Activated T-helper 2 cell treated with anti-CD3 and anti-CD28 coated beads, Interferon-gamma antibody, Interleukin-2, Interleukin-4, amounts not matched to agents 10 μg/mL and 5 μg/mL and 100 μg/mL, durations not matched to agents 14 hours and 24 hours and 36 hours (primary cell): ENCODE measurements at regions not wholly inside any gene's neighbourhood (a gene's known extent, or its start where the extent isn't known, plus 50 kb on each side); places are given as distances from the start of the nearest gene placed in this dataset.

Experiments used
- DNase-seq: peaks from one replicate; pipeline ENCODE4 v3.0.0; 2021; ENCODE audit warnings: low spot score
- H3K27ac Mint-ChIP-seq: one replicate; pipeline ENCODE4 v1.8.0; 2021; ENCODE audit warnings: mixed read lengths
- H3K27me3 Mint-ChIP-seq: one replicate; pipeline ENCODE4 v1.8.0; 2021; ENCODE audit warnings: low read depth, mixed read lengths
- H3K36me3 Mint-ChIP-seq: one replicate; pipeline ENCODE4 v1.8.0; 2021; ENCODE audit warnings: low read depth, mixed read lengths
- H3K4me1 Mint-ChIP-seq: one replicate; pipeline ENCODE4 v1.8.0; 2021; ENCODE audit warnings: low read depth, mixed read lengths
- H3K4me3 Mint-ChIP-seq: one replicate; pipeline ENCODE4 v1.8.0; 2021; ENCODE audit warnings: low read depth, mild to moderate bottlenecking, moderate library complexity, mixed read lengths
- H3K9me3 Mint-ChIP-seq: one replicate; pipeline ENCODE4 v1.8.0; 2021; ENCODE audit warnings: mixed read lengths
- intact Hi-C: fragments of 100-400 bp; cut with micrococcal nuclease; formaldehyde crosslinking; loops from one replicate; pipeline ENCODE4 v1.15.1; 2023

DNA sequence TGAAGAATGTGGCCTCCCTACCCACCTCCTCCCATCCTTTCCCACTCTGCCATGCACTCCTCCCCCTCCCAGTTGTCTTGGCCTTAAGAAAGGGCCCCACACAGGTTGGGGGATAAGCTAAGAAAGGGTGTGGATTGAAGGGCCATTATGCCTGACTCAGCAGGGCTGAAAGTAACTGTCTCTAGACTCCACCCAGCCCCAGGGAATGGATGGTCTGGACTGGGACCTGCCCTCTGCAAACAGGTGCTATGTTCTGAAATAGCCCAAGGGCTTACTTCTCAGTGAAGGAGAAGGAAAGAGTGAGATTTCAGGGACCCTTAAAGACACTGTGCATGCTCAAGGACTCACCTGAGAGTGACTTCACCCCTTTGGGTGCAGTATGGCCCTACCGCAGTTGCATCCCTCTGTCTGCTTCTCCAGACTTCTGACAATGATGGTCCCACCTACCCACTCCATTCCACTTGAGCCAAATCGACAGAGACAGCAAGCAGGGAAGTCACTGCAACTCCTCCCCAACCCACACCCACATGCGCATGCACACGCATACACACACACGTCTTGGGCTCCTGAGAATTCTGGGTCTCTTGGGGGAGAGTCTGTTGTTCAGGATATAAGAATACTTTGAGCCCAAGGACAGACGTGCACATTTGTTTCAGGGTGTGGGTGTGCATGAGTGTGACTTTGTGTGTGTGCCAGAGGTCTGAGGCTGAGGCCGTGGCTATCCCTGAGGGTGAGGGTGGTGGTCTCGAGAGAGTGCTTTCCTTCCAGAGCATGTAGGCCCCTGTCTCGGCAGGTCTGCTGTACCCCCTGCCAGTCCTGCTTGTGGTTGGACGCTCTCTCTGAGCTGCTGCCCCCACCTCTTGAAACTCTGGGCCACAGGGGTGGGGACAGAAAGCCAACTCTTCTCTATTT, 231.9 kb downstream of the PTPRU start:
- Mint-ChIP-seq H3K4me3 (no peak overlapping the region), H3K27me3 (peaks cover 4% of the 10 kb centered on the region), H3K36me3 (no peaks in the 10 kb centered on the region), H3K4me1 (no peaks in the 10 kb centered on the region), H3K27ac (no peak overlapping the region), H3K9me3 (no peaks in the 10 kb centered on the region)
- no peak for DNase-seq
- intact Hi-C loops = no loop called here

DNA sequence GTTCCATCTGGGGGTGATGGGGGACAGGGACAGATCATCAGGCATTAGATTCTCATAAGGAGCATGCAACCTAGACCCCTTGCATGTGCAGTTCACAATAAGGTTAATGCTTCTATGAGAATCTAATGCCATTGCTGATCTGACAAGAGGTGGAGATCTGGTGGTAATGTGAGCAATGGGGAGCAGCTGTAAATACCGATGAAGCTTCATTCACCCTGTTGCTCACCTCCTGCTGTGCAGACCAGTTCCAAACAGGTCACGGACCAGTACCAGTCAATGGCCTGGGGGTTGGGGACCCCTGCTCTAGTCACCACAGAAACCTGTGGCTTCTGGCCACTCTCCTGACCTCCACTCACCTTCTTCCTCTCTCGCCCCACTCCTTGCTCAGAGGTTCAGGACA, 229.9 kb downstream of the PTPRU start:
- DNase-seq = no peak
- Mint-ChIP-seq H3K4me3 (no peak overlapping the region), H3K27me3 (peaks cover 2% of the 10 kb centered on the region), H3K27ac (no peak overlapping the region), H3K4me1 (no peaks in the 10 kb centered on the region), H3K9me3 (no peaks in the 10 kb centered on the region), H3K36me3 (no peaks in the 10 kb centered on the region)
- intact Hi-C loops = no loop called here

DNA sequence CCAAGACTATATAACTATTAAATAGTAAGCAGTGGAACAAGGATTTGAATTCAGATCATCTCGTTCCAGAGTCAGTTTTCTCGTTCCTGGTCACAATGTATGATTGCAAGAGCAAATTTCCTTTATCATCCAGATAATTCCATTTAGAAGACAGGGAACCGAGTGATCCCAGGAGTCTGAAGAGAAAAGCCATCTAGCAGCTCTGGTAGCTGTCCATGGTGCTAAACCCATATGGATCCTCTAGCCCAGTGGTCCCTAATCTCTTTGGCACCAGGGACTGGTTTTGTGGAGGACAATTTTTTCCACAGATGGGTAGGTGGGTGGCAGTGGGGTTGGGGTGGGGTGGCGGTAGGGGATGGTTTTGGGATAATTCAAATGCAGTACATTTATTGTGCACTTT, 229.4 kb downstream of the PTPRU start:
- Mint-ChIP-seq H3K27ac (no peak overlapping the region), H3K4me3 (no peak overlapping the region), H3K9me3 (no peaks in the 10 kb centered on the region), H3K4me1 (no peaks in the 10 kb centered on the region), H3K36me3 (no peaks in the 10 kb centered on the region), H3K27me3 (peaks cover 2% of the 10 kb centered on the region)
- no peak for DNase-seq
- intact Hi-C loops = no loop called here

DNA sequence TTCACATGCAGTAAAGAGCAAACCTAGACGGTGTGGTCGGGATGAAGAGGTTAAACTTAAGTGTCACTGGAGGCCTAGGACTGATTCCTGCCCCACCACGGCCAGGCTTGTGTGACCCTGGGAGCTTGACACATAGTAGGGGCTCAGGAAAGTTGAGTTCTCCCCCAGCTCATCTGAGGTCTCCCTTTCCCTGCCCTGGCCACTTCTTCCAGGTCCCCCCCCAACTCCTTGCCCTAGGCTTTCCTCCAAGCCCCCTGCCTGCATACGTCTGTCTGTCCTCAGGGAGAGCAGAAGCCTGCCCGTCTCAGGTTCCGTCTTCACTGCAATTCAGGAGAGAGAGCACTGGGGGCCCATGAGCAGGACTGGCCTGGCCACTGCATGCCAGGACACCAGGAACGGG, 225.8 kb downstream of the PTPRU start:
- Mint-ChIP-seq H3K4me1 (no peaks in the 10 kb centered on the region), H3K9me3 (no peaks in the 10 kb centered on the region), H3K36me3 (no peaks in the 10 kb centered on the region), H3K4me3 (no peak overlapping the region), H3K27me3 (peaks cover 2% of the 10 kb centered on the region), H3K27ac (no peak overlapping the region)
- no peak for DNase-seq
- intact Hi-C loops = no loop called here

DNA sequence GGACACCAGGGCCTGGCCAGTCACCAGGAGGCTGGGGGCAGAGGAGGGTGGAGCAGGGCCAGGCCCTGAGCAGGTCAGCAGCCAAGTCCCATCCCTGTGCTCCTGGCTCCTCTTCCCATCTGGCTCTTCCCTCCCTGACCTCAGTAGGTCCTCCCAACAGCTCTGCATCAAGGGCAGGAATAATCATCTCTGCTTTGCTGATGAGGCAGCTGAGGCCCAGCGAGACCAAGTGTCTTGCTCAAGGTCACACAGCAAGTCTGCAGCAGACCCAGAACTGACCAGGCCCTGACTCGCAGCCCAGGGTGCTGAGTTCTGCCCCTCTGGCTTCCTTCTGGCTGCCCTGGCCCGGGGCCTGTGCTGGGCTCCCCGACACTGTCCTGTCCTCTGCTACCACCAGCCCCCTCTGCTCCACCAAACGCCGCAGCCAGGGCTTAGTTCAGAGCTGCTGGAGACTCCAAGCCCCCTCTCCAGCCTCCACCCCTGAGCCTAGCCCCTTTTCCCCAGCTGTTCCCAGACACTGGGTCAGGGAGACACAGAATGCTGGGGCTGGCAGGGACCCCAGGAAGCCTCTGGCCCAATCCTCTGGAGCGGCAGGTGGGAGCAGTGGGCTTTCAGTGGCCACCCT, 224.9 kb downstream of the PTPRU start:
- intact Hi-C loops = no loop called here
- DNase-seq = no peak
- Mint-ChIP-seq H3K4me1 (no peaks in the 10 kb centered on the region), H3K27me3 (peaks cover 2% of the 10 kb centered on the region), H3K27ac (no peak overlapping the region), H3K4me3 (no peak overlapping the region), H3K36me3 (no peaks in the 10 kb centered on the region), H3K9me3 (no peaks in the 10 kb centered on the region)

DNA sequence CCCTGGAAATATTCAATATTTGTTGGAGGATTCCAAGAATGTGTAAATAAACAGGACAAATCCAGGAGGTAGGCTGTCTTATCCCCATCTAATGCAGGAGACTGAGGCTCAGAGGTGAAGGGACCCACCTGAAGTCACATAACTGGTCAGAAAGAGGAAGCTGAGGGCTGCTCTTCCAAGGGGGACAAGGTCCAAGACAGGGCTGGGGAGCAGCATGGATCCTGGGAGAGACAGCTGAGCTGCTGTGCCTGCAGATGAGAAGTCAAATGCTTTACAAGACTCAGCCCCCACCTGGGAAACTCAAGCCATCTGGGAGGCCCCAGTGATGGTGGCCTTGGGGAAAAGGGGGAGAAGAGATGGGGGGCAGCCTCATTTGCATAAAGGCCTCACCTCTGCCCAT, 224.4 kb downstream of the PTPRU start:
- intact Hi-C loops = no loop called here
- H3K9me3 Mint-ChIP-seq = no peaks in the 10 kb centered on the region
- no peaks in the 10 kb centered on the region for H3K4me1 Mint-ChIP-seq
- no peak for DNase-seq
- no peak overlapping the region for H3K27ac Mint-ChIP-seq
- no peaks in the 10 kb centered on the region for H3K36me3 Mint-ChIP-seq
- H3K27me3 Mint-ChIP-seq = peaks cover 2% of the 10 kb centered on the region
- H3K4me3 Mint-ChIP-seq = no peak overlapping the region

DNA sequence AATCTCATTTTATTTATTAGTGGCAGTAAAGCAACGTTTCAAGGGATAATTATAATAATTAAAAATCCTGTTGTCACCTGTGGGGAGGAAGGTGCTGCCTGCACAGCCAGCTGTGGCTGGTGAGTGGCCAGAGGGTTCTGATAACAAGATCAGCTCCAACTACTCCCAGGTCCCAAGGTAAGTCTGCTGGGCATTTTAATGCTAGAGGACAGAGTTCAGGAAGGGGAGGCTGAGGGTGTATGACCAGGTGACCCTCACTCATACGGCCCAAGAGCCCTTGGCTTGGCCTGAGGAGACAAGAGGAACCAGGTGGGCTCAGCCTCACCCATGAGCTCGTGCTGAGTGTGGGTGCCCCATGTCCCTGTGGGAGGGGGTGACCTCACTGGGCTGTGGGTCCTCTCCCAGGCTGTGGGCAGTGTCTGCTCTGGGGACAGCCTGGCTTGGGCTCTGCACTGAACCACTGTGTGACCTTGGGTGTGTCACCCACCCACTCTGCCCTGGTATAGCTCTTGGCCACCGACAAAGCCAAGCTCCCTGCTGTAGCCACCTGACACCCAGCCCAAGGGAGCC, 223.8 kb downstream of the PTPRU start:
- Mint-ChIP-seq H3K27ac (no peak overlapping the region), H3K4me1 (no peaks in the 10 kb centered on the region), H3K4me3 (no peak overlapping the region), H3K36me3 (no peaks in the 10 kb centered on the region), H3K9me3 (no peaks in the 10 kb centered on the region), H3K27me3 (peaks cover 2% of the 10 kb centered on the region)
- intact Hi-C loops = no loop called here
- DNase-seq = no peak

DNA sequence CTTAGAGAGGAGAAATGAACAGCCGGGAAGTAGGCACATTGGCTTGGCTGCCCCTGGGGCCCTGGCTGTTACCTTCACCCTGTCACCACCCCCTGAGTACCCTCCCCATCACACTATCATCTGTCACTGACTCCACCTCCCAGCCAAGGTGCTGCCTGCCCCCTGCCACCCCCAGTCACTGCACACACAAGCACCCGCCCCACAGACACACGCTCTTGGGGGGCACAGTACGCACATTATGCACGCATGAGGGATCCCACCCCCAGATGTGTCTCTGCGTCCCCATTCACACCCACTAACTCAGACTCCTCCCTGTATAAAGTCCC, 223.3 kb downstream of the PTPRU start:
- Mint-ChIP-seq H3K4me1 (no peaks in the 10 kb centered on the region), H3K27ac (no peak overlapping the region), H3K4me3 (no peak overlapping the region), H3K9me3 (no peaks in the 10 kb centered on the region), H3K27me3 (peaks cover 2% of the 10 kb centered on the region), H3K36me3 (no peaks in the 10 kb centered on the region)
- intact Hi-C loops = no loop called here
- no peak for DNase-seq

DNA sequence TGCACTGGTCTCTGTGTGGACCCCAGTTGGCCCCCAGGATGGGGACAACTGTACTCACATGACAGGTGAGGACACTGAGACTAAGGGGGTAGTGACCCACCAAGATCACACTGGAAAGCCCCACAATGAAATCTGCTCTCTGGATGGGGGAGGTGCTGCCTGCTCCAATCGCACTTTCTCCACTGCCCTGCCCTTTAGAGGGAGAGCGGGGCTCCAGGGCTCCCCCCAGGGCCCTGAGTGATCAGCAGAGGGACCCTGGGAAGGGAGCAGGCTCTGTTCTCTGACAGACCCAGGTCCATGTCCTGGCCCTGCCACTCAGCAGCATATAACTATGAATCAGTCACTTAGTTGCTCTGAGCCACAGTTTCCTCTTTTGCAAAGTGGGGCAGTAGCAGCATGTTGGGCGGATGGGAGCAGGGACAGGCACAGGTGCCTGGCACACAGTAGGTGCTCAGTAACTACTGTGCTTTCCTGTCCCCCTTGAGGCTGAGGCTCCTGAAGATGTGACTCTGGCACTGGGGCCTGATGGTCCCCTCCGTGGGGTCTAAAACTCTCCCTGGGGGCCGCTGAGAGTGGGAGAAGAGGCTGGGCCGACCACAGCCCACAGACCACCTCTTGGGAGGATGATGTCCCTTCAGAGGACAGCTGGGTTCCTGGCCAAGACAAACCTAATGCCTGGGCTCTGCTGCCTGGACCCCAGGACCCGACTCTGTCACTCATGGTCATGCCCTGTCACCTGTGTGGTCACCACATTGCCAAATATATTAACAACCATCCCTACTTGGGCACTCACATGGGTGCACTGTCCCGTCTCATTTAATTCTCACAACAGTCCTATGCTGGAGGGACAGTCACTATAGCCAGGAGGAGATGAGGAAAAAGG, 222.7 kb downstream of the PTPRU start:
- no peaks in the 10 kb centered on the region for H3K9me3 Mint-ChIP-seq
- intact Hi-C loops = no loop called here
- DNase-seq = no peak

DNA sequence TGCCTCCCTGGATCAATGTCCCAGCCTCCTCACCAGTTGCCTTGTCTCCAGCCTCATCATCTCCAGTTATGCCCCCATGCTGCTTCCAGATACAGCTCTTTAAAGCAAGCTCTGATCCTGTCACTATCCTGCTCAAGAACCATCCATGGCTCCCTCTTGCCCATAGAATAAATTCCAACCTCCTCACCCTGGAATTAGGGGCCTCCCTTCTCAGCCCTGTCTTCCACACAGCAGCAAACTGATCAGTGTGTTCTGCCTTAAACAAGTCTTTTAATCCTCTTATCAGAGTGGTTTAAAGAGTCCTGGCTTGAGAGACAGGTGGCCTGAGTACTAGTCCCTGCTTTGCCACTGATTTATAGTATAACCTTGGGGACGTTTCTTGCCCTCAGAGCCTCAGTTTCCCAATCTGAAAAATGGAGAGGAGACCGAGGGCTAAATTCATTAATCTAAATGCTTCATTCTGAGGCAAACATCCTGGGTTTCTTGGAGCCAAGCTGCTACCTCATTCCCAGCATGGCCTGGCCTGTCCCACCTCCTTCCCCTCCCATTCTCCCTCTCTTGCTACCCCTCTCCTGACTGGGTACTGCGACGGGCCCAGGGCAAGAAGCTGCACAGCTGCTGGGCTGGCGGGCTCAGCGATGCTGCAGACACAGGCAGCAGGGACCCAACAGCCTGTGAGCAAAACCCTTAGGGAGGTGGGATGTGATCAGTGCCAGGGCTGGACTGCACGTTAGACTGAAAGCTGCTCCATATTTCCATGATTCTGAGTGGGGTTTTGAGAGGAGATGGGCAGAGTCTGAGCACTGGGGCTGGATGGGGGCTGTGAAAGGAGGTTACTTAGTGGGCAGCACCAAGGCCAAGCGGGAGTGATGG, 221.4 kb downstream of the PTPRU start:
- Mint-ChIP-seq H3K4me3 (no peak overlapping the region), H3K4me1 (no peaks in the 10 kb centered on the region), H3K9me3 (no peaks in the 10 kb centered on the region), H3K27me3 (no peaks in the 10 kb centered on the region), H3K36me3 (no peaks in the 10 kb centered on the region), H3K27ac (no peak overlapping the region)
- intact Hi-C loops = no loop called here
- no peak for DNase-seq

More for the DNA sequence above, 222.7 kb downstream of the PTPRU start:
- no peak overlapping the region for H3K27ac Mint-ChIP-seq
- H3K4me3 Mint-ChIP-seq = no peak overlapping the region
- H3K36me3 Mint-ChIP-seq = no peaks in the 10 kb centered on the region
- H3K4me1 Mint-ChIP-seq = no peaks in the 10 kb centered on the region
- H3K27me3 Mint-ChIP-seq = no peaks in the 10 kb centered on the region

DNA sequence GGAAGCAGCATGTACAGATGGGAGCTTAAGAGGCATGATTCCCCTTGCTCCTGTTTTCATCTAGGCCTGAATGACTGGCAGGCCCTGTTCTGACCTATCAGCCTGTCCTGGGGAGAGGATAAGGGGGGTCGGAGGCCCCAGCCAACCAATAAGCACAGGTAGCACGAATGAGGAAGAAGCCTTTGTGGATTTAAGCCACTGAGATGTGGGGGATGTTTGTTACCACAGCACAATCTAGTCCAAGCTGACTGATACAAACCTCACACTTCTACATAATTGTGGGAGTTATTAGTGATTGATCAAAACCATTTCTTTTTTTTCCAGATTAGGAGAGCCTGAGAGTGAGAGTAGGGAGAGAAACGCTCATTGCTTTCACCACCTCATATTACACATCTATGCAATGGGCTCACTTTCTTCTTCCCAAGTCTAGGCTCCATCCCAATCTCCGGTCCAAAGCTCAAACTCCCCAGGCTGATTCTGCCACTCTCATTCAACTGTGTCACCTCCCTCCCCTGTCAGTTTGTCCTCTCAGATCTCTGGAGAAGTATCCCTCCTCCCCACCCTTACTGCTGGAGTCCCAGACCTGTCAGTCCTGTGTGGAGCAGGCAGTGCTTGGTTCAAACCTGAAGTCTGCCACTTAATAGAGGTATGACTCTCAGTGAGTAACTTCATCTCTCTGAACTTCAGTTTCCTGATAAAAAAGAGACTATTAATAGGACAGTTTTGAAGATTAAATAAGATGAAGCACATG, 220.5 kb downstream of the PTPRU start:
- H3K36me3 Mint-ChIP-seq = no peaks in the 10 kb centered on the region
- no peaks in the 10 kb centered on the region for H3K4me1 Mint-ChIP-seq
- intact Hi-C loops = no loop called here
- no peak for DNase-seq
- no peak overlapping the region for H3K27ac Mint-ChIP-seq
- H3K9me3 Mint-ChIP-seq = no peaks in the 10 kb centered on the region
- H3K27me3 Mint-ChIP-seq = no peaks in the 10 kb centered on the region
- H3K4me3 Mint-ChIP-seq = no peak overlapping the region
